ENCODE measurements at regions not wholly inside any gene's neighbourhood (a gene's known extent, or its start where the extent isn't known, plus 50 kb on each side); places are given as distances from the start of the nearest gene placed in this dataset.
"Not testable (repeated sequence)": the region's sequence is repeated elsewhere in the genome, so short reads cannot be mapped to it uniquely, and the experiment has no call there.

DNA sequence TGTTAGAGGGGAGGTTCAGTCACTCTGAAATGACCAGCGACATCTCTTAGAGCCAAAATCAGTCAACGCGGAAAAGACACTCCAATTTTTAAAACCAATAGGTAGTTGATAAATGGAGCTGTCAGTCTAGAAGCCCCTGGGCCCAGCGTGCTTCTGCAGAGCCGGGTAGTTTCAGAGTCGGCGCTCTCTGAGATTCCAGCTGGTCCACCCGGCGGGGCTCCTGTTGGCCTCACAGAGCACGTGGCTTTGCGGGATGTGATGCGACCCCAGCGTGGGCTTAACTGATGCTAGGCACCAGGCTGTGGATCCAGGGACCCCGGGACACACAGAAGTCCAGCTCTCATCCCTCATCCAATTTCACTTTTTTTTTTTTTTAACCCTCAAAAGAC is 245.9 kb downstream of the BCL2L11 start:
- DNase-seq (ENCODE audit: low read depth): not testable (repeated sequence)

- not testable (repeated sequence) for DNase-seq (ENCODE audit: low read depth)
These were observed 246.4 kb downstream of the BCL2L11 start for GRCh38 chr2:111367080-111367479.

- DNase-seq (ENCODE audit: low read depth): not testable (repeated sequence)
These were observed 247.2 kb downstream of the BCL2L11 start for GRCh38 chr2:111367871-111368270.

- DNase-seq (ENCODE audit: low read depth): not testable (repeated sequence)
These were observed 247.6 kb downstream of the BCL2L11 start for GRCh38 chr2:111368288-111368687.

DNA sequence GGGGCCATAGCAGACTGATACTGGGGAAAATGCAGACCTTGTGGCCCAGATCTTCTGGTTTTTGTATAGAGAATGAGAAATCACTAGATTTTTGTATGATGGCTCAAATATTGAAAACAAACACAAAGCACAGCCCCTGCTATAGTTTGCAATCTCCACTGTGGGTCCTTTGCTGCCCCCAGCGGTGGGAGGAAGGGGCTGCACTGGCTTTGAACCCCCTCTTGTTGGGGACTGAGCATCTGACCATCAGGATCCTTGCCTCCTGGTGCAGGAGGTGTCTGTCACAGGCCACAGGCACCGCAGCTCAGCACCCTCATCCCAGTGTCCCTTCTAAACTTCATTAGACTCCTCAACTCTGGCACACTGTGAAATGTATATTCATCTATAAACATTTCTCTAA is 252.3 kb downstream of the BCL2L11 start:
- not testable (repeated sequence) for DNase-seq (ENCODE audit: low read depth)

DNA sequence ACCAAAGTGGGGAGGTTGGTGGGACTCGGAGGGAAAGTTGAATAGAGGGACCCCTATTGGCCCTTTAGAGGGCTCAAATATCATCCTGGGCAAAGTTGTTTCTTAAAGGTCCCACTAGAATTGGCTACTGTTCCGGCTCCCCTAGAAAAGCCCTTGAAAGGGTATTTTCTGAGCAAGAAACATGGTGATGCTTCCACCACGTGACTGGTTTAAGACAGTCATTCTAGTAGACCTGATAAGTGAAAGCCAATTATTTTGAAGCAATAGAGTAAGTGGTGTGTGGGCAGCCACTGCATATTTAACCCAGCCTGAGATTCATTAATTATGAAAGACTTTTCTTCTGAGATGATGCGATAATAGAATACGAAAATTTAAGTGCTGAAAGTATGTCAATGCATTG is 253.3 kb downstream of the BCL2L11 start:
- not testable (repeated sequence) for DNase-seq (ENCODE audit: low read depth)

DNA sequence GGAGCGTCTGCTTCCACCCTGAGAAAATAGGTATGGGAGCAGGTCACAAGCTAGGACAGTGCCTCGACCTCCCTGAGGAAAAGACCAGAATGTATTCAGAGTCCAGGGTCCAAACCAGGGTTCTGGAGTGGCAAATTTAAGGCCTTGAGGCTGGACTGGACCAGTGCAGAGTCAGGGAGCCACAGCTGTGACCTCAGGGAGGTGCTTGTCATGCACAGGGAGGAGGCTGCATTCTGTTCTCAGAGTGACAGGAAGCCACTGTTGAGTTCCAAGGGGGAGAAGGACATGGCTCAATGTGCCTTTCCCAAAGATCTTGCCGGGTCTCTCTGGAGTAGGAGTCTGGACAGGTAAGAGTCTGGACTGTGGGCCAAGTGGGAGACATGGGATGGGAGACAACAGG is 254.0 kb downstream of the BCL2L11 start:
- not testable (repeated sequence) for DNase-seq (ENCODE audit: low read depth)

DNA sequence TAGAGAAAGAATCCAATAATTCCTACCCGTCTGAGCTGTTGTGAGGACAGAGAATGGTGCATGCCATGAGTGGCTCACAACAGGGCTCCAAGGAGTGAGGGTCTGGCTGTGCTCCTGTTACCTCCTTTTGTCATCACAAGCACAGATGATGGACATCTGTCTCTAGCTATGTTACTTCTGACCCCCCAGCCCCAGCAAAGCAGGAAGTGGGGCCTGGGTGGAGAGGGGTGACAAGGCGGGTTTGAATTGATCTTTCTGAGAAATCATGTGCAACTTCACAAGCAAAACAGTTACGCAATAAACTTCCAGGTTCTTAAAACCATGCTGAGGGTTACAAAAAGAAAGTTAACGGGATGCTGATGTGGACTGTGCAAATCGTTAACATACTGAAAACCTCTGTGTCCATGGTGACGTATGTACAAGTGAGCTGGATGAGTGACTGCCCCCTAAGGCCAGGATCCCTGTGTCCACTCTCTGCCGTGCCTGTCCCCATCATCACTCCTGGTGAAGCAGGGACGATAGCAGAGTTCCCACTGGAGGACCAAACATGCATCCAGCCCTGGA is 254.7 kb downstream of the BCL2L11 start:
- DNase-seq (ENCODE audit: low read depth): not testable (repeated sequence)

GRCh38 chr2:111376272-111376970 is 255.7 kb downstream of the BCL2L11 start:
- DNase-seq (ENCODE audit: low read depth): not testable (repeated sequence)

- DNase-seq (ENCODE audit: low read depth): not testable (repeated sequence)
These were observed 256.2 kb downstream of the BCL2L11 start for GRCh38 chr2:111376971-111377352.

DNA sequence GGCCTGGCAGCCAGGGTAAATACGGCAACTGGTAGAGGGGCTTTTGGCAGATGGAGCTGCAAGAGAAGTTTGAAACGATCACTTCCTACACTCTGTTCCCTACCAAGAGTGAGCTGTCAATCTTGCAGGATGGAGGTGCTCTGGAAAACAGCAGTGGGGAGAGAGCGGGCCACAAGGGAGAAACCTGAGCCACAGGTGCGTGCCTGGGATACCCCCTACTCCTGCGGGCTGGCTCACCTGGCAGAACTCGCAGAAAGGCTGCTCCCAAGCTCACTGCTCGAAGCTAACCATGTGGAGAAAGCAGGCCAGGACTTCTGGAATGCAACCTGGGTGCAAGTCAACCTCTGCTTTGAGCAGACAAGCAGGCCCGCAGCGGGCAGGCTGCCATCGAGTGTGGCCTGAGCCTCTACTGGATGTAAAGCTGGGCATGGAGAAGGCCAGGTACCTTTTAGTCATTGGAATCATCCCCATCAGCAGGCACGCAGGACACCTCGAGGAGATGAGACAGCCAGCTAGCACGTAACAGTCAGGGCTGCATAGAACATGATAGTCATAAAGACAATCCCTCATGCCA is 256.8 kb downstream of the BCL2L11 start:
- not testable (repeated sequence) for DNase-seq (ENCODE audit: low read depth)

- DNase-seq (ENCODE audit: low read depth): not testable (repeated sequence)
These were observed 257.6 kb downstream of the BCL2L11 start for GRCh38 chr2:111378348-111378747.

DNA sequence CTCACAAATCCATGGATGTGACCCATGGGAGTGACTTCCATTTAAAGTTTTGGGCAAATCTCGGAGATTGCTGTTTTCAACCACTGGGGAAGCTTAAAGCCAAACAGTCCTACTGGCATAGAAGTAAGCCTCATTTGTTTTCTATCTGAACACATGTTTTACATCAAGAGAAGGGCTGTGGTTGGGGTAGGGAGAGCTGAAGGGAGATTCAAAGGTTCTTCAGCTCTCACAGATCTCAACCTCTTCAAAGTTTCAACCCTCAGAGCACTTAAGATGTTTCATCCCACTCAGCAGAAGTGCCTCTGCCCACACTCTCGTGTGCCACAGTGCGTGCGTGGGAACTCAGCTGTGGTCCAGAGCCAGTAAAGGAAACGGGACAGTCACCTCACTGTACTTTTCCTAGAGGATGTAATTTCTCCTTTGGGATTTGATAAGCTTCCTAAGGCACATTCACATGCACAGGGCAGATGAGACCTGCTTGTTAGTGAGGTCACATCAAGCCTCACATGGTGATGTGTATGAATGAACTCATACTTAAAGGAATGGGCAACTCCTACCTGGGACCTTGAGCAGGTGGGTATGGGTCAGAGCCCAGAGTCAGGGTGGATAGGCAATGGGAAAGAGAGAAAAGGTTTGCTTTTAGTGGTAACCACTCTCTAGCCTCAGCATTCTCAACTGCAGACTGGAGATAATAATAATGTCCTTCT is 260.2 kb downstream of the BCL2L11 start:
- peak; percentile 8 for DNase-seq (ENCODE audit: low read depth)

DNA sequence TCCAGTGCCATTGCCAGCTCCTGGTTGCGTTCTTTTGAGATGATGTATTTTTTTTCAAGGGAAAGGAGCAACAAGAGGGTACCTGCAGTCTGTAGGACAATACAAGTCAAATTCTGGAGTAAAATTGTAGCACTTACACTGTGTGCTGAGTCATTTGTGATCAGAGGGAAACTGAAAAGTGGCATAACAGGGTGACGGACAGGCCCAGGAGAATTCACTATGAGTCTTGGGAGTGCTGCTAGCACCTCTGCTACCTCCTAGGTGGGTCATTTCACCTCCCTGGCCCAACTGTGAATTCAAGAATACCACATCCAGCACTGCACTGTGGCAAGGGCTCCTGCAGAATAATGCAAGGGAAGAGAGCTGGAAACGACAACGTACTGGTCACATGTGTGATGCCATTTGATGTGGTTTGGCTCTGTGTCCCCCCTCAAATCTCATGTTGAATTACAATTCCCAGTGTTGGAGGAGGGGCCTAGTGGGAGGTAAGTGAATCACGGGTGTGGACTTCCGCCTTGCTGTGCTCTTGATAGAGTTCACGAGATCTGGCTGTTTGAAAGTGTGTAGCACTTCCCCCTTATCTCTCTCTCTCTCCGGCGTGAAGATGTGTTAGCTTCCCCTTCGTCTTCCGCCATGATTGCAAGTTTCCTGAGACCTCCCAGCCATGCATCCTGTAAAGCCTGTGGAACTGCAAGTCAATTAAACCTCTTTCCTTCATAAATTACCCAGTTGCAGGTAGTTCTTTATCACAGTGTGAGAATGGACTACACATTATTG is 261.0 kb downstream of the BCL2L11 start:
- not testable (repeated sequence) for DNase-seq (ENCODE audit: low read depth)

GRCh38 chr2:111382507-111382906 is 261.8 kb downstream of the BCL2L11 start:
- DNase-seq (ENCODE audit: low read depth): not testable (repeated sequence)

GRCh38 chr2:111383311-111383710 is 262.6 kb downstream of the BCL2L11 start:
- DNase-seq (ENCODE audit: low read depth): not testable (repeated sequence)

DNA sequence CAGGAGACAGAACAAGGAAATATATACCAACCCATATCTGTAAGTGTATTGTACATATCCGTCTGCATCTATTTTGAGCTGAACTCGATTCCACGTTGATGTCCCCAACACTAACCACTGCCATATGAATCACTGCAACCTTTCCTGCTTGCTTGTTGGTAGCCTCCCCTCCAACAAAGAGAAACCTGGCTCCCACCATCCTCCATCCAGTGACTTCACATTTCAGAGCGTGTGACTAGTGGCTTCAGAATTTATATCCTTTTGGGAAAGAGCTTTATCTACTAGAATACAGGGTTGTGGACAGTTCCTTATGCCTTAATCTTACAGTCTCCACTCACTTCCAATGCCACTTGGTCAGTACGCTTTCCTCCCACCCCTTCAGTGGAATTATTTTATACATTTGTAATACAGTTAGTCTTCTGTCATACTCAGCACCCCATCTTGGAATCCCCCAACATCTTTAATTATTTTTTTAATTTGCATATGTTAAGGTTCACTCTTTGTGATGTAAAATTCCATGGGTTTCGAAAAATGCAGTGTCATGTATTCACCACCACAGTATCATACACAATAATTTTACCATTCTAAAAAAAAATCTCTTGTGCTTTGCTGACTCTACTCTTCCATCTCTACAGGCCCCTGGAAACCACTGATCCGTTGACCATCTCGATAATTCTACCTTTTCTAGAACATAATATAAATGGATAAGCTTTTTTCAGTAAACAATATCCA is 264.7 kb downstream of the BCL2L11 start:
- DNase-seq (ENCODE audit: low read depth): not testable (repeated sequence)

DNA sequence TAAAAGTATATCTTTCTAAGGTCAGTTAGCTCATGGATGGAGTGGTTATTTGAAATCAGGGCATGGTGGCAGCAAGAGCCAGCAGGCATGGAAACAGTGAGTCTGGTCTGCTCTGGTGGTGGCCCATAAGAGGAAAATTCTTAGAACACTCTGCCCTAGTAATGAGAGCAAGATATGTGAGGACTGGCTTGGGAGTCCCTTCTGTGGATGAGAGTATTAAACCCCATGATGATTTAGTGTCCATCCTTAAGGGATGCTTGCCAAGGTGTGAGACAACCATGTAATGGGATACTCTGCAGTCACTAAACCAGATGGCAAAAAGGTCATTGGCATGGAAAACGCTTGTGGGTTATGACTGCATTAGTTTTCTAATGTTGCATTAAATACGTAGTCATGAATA is 269.9 kb downstream of the BCL2L11 start:
- DNase-seq (ENCODE audit: low read depth): not testable (repeated sequence)

DNA sequence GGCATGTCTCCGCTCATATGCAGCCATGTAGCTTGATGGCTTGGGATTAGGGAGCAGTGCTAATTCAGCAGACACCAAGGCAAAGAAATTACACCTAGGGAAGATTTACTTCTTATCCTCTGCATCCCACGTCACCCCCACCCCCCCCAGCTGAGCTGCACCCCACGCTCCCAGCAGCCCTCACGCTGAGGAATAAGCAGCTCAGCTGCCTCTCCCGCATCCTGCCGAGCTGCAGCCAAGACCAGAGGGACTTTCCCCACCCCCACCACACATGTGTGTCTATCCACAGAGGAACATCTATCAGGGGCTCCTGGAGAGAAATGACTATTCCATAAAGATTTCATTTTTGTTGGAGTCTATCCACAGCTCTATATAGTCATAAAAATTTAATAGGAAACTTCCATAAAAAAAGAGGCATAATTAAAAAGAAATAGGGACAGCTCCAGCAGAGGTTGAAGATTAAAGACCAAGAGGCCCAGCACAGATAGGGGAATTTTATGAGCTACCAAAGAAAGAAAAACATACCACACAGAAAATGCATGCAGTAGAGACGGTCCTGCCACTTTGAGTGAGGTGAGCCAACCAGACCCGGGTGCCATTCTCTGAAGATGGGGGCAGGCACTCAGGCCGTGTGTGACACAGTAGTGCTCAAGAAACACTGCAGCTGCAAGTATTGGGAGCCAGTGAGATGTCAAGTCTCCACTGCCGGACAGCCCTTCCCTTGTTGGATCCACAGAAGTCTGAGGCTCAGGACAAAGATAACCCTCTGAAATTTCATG is 274.8 kb downstream of the BCL2L11 start:
- DNase-seq (ENCODE audit: low read depth): peak; percentile 34

GRCh38 chr2:111400598-111401253 is 280.0 kb downstream of the BCL2L11 start:
- DNase-seq (ENCODE audit: low read depth): not testable (repeated sequence)

Data from stimulated activated CD8-positive, alpha-beta memory T cell treated with anti-CD3 and anti-CD28 coated beads, Interleukin-4, amount 100 ng/mL, for 24 hours (primary cell).